SH-SY5Y (cell line): ENCODE measurements at regions not wholly inside any gene's neighbourhood (a gene's known extent, or its start where the extent isn't known, plus 50 kb on each side); places are given as distances from the start of the nearest gene placed in this dataset.

Source experiments
- GATA2 ChIP-seq: IDR thresholded peaks from 2 replicates; pipeline ENCODE4 v1.6.1; 2011; ENCODE audit warnings: mild to moderate bottlenecking, low read depth, low read length
- GATA3 ChIP-seq: IDR thresholded peaks from 2 replicates; pipeline ENCODE4 v1.6.1; 2011; ENCODE audit warnings: low read depth, mild to moderate bottlenecking, low read length, moderate library complexity

- no peak for TF ChIP-seq GATA2
- no peak for TF ChIP-seq GATA3
Measured at GRCh38 chr9:29750062-29750461, 2176.8 kb upstream of the C9orf72 start.
